ENCODE measurements at regions not wholly inside any gene's neighbourhood (a gene's known extent, or its start where the extent isn't known, plus 50 kb on each side); places are given as distances from the start of the nearest gene placed in this dataset.

DNA sequence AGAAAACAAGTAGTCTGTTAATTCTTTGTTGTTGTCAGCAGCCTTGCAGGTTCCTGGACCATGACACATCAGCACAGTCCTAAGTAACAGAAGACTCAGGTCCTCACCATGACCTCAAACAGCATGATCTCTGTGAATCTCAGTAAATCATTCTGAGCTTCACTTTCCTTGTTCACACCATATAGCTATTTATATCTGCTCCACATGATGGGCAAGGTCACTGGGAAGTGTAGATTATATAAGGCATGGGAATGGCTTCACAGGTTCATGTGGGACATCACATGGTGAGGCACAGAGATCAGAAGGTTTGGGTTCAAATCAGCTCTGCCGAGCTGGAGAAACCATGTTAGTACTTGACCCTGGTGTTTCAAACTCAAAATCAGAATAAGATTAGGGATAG, 245.4 kb upstream of the SPTLC3 start:
- DNase-seq (ENCODE audit: low spot score in 2 of 2): no peak
- TF ChIP-seq, protein P1, sequence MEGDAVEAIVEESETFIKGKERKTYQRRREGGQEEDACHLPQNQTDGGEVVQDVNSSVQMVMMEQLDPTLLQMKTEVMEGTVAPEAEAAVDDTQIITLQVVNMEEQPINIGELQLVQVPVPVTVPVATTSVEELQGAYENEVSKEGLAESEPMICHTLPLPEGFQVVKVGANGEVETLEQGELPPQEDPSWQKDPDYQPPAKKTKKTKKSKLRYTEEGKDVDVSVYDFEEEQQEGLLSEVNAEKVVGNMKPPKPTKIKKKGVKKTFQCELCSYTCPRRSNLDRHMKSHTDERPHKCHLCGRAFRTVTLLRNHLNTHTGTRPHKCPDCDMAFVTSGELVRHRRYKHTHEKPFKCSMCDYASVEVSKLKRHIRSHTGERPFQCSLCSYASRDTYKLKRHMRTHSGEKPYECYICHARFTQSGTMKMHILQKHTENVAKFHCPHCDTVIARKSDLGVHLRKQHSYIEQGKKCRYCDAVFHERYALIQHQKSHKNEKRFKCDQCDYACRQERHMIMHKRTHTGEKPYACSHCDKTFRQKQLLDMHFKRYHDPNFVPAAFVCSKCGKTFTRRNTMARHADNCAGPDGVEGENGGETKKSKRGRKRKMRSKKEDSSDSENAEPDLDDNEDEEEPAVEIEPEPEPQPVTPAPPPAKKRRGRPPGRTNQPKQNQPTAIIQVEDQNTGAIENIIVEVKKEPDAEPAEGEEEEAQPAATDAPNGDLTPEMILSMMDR (IDR thresholded peaks at IDR 0.05): no peak
- no peak for TF ChIP-seq POLR2A (IDR thresholded peaks at IDR 0.05)
- TF ChIP-seq POLR2AphosphoS5 (IDR thresholded peaks at IDR 0.05): no peak
- H3K4me3 ChIP-seq: no peak overlapping the region

DNA sequence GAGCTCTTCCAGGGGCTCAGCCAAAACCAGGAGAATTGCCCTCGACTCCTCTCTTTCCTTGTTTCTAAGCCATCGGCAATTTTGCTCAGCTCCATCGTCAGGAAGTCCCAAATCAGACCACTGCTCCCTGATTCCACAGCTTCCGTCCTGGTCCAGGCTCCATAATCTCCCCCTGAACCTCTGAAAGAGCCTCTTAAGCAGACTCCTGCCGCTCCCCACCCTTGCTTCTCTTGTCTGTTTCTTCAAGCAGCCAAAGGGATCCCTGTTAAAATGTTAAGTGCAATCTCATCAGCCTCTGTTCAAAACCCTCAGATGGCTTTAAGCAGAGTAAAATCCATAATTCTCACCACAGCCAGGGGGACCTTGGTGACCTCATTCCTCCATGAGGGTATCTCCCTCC, 244.7 kb upstream of the SPTLC3 start:
- no peak for DNase-seq (ENCODE audit: low spot score in 2 of 2)
- no peak overlapping the region for H3K4me3 ChIP-seq

More for the DNA sequence above, 245.4 kb upstream of the SPTLC3 start:
- H3K27me3 ChIP-seq: no peaks in the 10 kb centered on the region
- H3K4me1 ChIP-seq: no peaks in the 10 kb centered on the region
- H3K36me3 ChIP-seq: no peaks in the 10 kb centered on the region
- intact Hi-C loops (cut with DNase I; ENCODE audit: low total_unique reads): no loop called here
- no peaks in the 10 kb centered on the region for H3K9me3 ChIP-seq
- H3K27ac ChIP-seq: no peak overlapping the region

DNA sequence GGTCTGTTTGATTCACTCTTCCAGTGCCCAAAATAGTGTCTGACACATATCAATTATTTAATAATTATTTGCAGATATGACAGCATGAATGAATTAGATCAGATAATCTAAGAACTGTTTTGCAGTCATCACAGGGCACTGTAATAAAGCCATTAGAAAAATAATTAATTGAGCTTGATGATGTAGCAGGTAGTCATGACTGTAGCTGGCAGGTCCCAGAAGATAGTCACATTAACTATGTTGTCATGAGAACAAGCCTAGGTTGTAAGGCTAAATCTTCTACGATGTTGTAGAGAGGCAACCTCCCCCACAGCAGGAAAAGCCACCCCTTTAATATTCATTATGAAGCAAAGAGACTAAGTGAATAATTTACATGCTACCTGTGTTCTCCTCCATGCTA, 243.9 kb upstream of the SPTLC3 start:
- Histone ChIP-seq H3K9me3 (no peaks in the 10 kb centered on the region), H3K4me3 (no peak overlapping the region), H3K36me3 (no peaks in the 10 kb centered on the region), H3K27ac (no peak overlapping the region), H3K4me1 (no peaks in the 10 kb centered on the region), H3K27me3 (no peaks in the 10 kb centered on the region)
- no peak for DNase-seq (ENCODE audit: low spot score in 2 of 2)
- intact Hi-C loops (cut with DNase I; ENCODE audit: low total_unique reads): no loop called here
- TF ChIP-seq, protein P1 (IDR thresholded peaks at IDR 0.05): no peak
- TF ChIP-seq POLR2A (IDR thresholded peaks at IDR 0.05) (no peak), POLR2AphosphoS5 (IDR thresholded peaks at IDR 0.05) (no peak)

More for the DNA sequence above, 244.7 kb upstream of the SPTLC3 start:
- Histone ChIP-seq H3K27ac (no peak overlapping the region), H3K4me1 (no peaks in the 10 kb centered on the region), H3K36me3 (no peaks in the 10 kb centered on the region), H3K27me3 (no peaks in the 10 kb centered on the region), H3K9me3 (no peaks in the 10 kb centered on the region)
- TF ChIP-seq POLR2A (IDR thresholded peaks at IDR 0.05) (no peak), POLR2AphosphoS5 (IDR thresholded peaks at IDR 0.05) (no peak)
- TF ChIP-seq, protein P1 (IDR thresholded peaks at IDR 0.05): no peak
- intact Hi-C loops (cut with DNase I; ENCODE audit: low total_unique reads): no loop called here

DNA sequence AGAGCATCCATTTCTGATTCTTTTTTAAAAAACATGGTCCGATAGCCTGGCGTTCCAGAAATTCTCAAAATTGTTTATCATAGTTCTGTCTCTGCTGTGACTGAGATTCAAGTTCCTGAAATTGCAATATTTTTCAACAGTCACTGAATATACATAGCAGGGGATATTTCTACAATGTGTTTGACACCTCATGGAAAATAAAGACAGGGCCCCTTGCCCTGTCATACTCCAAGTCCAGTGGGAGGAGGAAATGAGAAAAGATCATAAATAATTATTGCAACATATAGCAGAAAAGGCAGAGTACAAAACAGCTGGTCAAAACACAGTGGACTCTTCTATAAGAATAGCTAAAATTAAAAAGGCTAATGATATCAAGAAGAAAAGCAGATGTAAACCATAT, 234.8 kb upstream of the SPTLC3 start:
- Histone ChIP-seq H3K4me1 (peaks cover 0 to 5% of the 10 kb centered on the region in 2 donors), H3K27me3 (no peaks in the 10 kb centered on the region), H3K4me3 (no peak overlapping the region), H3K9me3 (no peaks in the 10 kb centered on the region), H3K27ac (no peak overlapping the region), H3K36me3 (no peaks in the 10 kb centered on the region)
- intact Hi-C loops (cut with DNase I; ENCODE audit: low total_unique reads): no loop called here
- TF ChIP-seq POLR2AphosphoS5 (IDR thresholded peaks at IDR 0.05) (no peak), POLR2A (IDR thresholded peaks at IDR 0.05) (no peak)
- TF ChIP-seq, protein P1 (IDR thresholded peaks at IDR 0.05): no peak
- no peak for DNase-seq (ENCODE audit: low spot score in 2 of 2)

DNA sequence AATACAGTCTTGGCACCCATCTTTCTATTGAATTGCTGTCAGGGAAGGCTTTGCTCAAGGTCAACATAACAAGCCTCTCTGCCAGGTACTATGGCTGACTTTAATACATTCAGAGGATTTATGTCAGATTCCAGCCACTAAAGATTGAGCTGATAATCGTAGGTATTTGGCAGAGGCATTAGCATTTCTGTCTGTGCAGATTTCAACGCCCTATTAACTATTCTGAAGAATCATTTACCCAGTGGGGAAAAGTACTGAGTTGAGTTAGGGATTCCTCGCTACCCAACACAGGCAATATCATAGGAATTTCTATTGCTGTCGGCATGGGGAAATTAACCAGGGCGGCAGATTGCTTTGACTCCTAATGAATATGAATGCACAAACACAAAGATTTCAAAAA, 233.7 kb upstream of the SPTLC3 start:
- peaks cover 0 to 5% of the 10 kb centered on the region in 2 donors for H3K4me1 ChIP-seq
- no peak overlapping the region for H3K27ac ChIP-seq
- intact Hi-C loops (cut with DNase I; ENCODE audit: low total_unique reads): no loop called here
- H3K9me3 ChIP-seq: no peaks in the 10 kb centered on the region
- no peak for TF ChIP-seq POLR2A (IDR thresholded peaks at IDR 0.05)
- TF ChIP-seq POLR2AphosphoS5 (IDR thresholded peaks at IDR 0.05): no peak
- H3K27me3 ChIP-seq: no peaks in the 10 kb centered on the region
- no peak for DNase-seq (ENCODE audit: low spot score in 2 of 2)
- no peak overlapping the region for H3K4me3 ChIP-seq
- H3K36me3 ChIP-seq: no peaks in the 10 kb centered on the region

DNA sequence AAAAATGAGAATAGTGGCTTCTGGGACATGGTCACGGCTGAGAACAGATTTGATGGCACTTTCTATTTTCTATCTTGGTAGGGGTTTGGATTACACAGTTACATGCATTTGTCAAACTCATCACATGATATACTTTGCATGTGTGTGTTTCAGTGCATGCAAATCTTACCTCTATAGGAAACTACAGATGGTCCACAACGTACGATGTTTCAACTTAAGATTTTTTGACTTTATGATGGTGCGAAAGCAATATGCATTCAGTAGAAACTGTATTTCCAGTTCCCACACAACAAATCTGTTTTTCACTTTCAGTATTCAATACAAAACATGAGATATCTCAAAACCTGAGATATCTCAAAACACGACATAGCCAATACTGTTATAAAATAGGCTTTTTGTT, 231.8 kb upstream of the SPTLC3 start:
- intact Hi-C loops (cut with DNase I; ENCODE audit: low total_unique reads): no loop called here
- TF ChIP-seq, protein P1 (IDR thresholded peaks at IDR 0.05): no peak
- no peak for TF ChIP-seq POLR2AphosphoS5 (IDR thresholded peaks at IDR 0.05)
- TF ChIP-seq POLR2A (IDR thresholded peaks at IDR 0.05): no peak
- Histone ChIP-seq H3K9me3 (no peaks in the 10 kb centered on the region), H3K27me3 (no peaks in the 10 kb centered on the region), H3K4me3 (no peak overlapping the region), H3K27ac (no peak overlapping the region), H3K36me3 (no peaks in the 10 kb centered on the region), H3K4me1 (peaks cover 0 to 5% of the 10 kb centered on the region in 2 donors)
- DNase-seq (ENCODE audit: low spot score in 2 of 2): no peak
